SK-N-MC (cell line): ENCODE measurements at regions not wholly inside any gene's neighbourhood (a gene's known extent, or its start where the extent isn't known, plus 50 kb on each side); places are given as distances from the start of the nearest gene placed in this dataset.

Experiments
- EZH2 ChIP-seq: fragments of 200-600 bp; sonication (generic); IDR thresholded peaks from one replicate; pipeline ENCODE4 v1.6.1; 2017; ENCODE audit warnings: antibody characterized with exemption
- FOXP2 ChIP-seq: optimal IDR thresholded peaks from 2 replicates; pipeline ENCODE3; 2011; ENCODE audit warnings: mild to moderate bottlenecking, moderate library complexity; ENCODE audit not compliant: insufficient read depth; ENCODE audit errors: extremely low read length, control extremely low read depth
- POLR2AphosphoS5 ChIP-seq: IDR thresholded peaks from 2 replicates; pipeline ENCODE4 v1.6.1; 2012; ENCODE audit warnings: mild to moderate bottlenecking, low read depth, low read length, borderline replicate concordance

DNA sequence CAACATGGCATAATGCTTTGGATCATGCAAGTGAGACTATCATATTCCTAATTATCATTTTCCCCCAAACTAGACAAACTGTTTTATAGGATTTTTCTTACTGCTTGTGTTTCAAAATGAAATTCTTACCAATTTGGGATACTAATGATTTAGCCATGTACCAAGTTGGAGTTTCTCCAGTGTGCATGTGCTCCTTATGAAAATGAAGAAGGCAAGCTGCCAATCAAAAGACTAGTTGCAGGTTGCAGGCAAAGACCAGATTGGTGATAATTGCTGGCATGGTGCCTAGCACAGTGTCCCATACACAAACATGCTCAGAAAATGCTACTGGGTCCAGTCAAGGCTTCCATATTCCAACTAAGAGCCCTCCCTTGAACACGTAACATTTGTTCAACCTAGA lies 771.8 kb upstream of the FANCL start:
- no peak for TF ChIP-seq FOXP2
- TF ChIP-seq POLR2AphosphoS5 = no peak
- TF ChIP-seq EZH2 = no peak
